ENCODE measurements at regions not wholly inside any gene's neighbourhood (a gene's known extent, or its start where the extent isn't known, plus 50 kb on each side); places are given as distances from the start of the nearest gene placed in this dataset.

- no peak for DNase-seq (ENCODE audit: insufficient read length, low spot score)
- FAIRE-seq: no peak
- TF ChIP-seq POLR2A (IDR thresholded peaks at IDR 0.05; ENCODE audit: low read depth, low read length): no peak
These were observed 101.0 kb upstream of the PRNP start for GRCh38 chr20:4585104-4585753.

- DNase-seq (ENCODE audit: insufficient read length, low spot score): no peak
- TF ChIP-seq POLR2A (IDR thresholded peaks at IDR 0.05; ENCODE audit: low read depth, low read length): no peak
- FAIRE-seq: no peak
These were observed 101.7 kb upstream of the PRNP start for GRCh38 chr20:4584510-4584909.

- FAIRE-seq (no peak), DNase-seq (ENCODE audit: insufficient read length, low spot score) (no peak)
- TF ChIP-seq POLR2A (IDR thresholded peaks at IDR 0.05; ENCODE audit: low read depth, low read length): no peak
These were observed 104.4 kb upstream of the PRNP start for GRCh38 chr20:4581838-4582237.

GRCh38 chr20:4578375-4578774 lies 107.9 kb upstream of the PRNP start:
- no peak for TF ChIP-seq POLR2A (IDR thresholded peaks at IDR 0.05; ENCODE audit: low read depth, low read length)
- DNase-seq (ENCODE audit: insufficient read length, low spot score) (no peak), FAIRE-seq (no peak)

DNA sequence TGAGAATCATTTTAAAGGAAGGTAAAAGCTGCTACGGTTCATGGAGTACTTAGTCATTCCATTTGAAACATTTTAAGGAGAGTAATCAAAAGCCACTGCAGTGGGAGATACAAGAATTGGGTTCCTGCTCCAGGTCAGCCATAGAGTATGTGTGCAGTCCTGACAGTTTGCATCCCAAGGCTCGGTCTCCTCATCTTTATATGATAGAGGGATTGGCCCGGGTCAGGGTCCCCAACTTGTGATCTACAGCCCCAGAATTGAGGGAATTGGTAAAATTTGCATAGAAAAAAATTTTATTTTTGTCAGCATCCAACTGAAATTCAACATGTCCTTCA lies 111.9 kb upstream of the PRNP start:
- TF ChIP-seq POLR2A (IDR thresholded peaks at IDR 0.05; ENCODE audit: low read depth, low read length): no peak
- no peak for FAIRE-seq
- no peak for DNase-seq (ENCODE audit: insufficient read length, low spot score)

- FAIRE-seq: peak; percentile 55
- DNase-seq (ENCODE audit: insufficient read length, low spot score): peak; percentile 38
- no peak for TF ChIP-seq POLR2A (IDR thresholded peaks at IDR 0.05; ENCODE audit: low read depth, low read length)
These were observed 112.5 kb upstream of the PRNP start for GRCh38 chr20:4573564-4574355.

DNA sequence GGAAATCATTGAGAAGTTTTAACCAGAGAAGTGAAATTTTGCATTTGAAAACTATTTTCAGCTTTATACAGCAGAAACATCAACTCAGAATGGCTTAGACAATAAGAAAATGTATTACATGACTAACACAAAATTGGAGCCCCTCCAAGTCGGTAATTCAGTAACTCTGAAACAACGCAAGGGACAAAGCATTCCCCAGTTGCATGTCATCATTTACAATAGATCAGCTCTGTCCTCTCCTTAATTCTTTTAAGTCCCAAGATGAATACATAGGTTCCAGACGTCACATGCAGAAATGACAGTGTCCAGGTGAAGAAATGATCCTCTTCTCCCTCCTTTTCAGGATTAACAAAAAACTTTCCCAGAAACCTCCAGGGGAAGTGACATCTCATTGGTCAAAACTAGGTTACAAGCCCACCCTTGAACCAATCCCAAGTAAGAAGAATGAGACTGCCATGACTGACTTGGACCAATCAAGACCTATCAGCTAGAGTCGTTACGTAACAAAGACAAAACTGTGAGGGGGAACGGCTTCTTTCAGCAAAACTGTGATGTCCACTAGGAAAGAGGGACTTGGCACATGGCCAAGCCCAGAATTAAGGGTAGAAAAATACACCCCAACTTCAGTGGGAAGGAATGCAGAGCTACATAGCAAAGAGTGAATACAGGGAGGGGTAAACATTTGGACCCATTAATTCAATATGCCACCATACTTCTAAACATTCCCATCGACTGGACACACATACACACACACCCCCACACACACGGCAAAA lies 114.3 kb upstream of the PRNP start:
- FAIRE-seq: no peak
- DNase-seq (ENCODE audit: insufficient read length, low spot score): no peak
- no peak for TF ChIP-seq POLR2A (IDR thresholded peaks at IDR 0.05; ENCODE audit: low read depth, low read length)

GRCh38 chr20:4569865-4570264 lies 116.4 kb upstream of the PRNP start:
- DNase-seq (ENCODE audit: insufficient read length, low spot score) (no peak), FAIRE-seq (no peak)
- TF ChIP-seq POLR2A (IDR thresholded peaks at IDR 0.05; ENCODE audit: low read depth, low read length): no peak

GRCh38 chr20:4569092-4569491 lies 117.2 kb upstream of the PRNP start:
- TF ChIP-seq POLR2A (IDR thresholded peaks at IDR 0.05; ENCODE audit: low read depth, low read length): no peak
- FAIRE-seq: no peak
- DNase-seq (ENCODE audit: insufficient read length, low spot score): no peak

GRCh38 chr20:4568361-4568959 lies 117.8 kb upstream of the PRNP start:
- FAIRE-seq (no peak), DNase-seq (ENCODE audit: insufficient read length, low spot score) (no peak)
- no peak for TF ChIP-seq POLR2A (IDR thresholded peaks at IDR 0.05; ENCODE audit: low read depth, low read length)

DNA sequence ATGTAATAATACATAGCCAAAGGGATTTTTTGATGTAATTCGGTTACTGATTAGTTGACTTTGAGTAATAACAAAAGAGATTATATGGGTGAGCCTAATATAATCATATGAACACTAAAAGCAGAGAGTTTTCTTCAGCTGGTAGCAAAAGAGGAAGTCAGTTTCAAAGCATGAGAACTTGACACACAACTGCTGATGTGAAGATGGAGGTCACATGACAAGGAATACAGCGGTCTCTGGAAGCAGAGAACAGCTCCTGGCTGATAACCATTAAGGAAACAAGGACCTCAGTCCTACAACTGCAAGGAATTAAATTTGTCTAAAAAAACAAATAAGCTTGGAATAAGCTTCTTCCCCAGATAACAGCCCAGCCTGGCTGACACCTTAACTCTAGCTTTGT lies 119.1 kb upstream of the PRNP start:
- FAIRE-seq (no peak), DNase-seq (ENCODE audit: insufficient read length, low spot score) (no peak)
- no peak for TF ChIP-seq POLR2A (IDR thresholded peaks at IDR 0.05; ENCODE audit: low read depth, low read length)

DNA sequence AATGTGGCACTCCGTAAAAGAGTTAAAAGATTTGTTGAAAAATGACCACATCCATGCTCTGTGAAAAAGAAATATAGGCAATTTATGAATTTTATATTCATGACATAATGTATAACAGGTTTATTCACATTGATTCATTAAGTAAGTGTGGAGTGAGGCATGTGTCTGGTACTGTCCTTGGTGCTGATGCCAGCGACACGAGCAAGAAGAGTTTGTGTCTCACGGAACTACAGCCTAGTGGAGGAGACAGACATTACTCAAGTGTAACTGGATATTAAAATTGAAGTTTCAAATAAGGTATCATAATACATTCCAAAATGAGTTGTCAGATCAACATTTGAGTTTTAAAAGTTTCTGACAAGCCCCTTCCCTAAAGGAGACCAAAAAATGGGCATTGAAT lies 122.7 kb upstream of the PRNP start:
- FAIRE-seq: peak; percentile 43
- no peak for DNase-seq (ENCODE audit: insufficient read length, low spot score)

DNA sequence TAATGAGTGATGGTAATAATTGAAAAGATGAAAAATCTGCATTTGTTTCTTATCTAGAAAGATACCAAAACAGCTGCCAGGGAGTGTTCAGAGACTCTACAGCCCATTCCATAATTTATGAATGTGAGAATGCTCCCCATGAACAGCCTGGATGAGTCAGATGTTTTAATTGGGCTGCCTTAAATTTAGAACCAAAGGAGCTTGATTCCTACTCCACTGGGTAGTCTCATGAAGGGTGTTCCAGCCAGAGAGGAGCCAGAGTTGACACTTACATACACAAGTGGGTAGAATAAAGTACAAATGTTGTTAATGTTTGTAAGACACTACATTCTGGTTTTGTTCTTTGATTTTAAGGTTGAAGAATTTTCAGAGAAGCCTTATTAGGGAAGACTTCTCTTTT lies 123.2 kb upstream of the PRNP start:
- no peak for FAIRE-seq
- DNase-seq (ENCODE audit: insufficient read length, low spot score): no peak
- TF ChIP-seq POLR2A (IDR thresholded peaks at IDR 0.05; ENCODE audit: low read depth, low read length): no peak

More for the DNA sequence above, 122.7 kb upstream of the PRNP start:
- TF ChIP-seq POLR2A (IDR thresholded peaks at IDR 0.05; ENCODE audit: low read depth, low read length): no peak

DNA sequence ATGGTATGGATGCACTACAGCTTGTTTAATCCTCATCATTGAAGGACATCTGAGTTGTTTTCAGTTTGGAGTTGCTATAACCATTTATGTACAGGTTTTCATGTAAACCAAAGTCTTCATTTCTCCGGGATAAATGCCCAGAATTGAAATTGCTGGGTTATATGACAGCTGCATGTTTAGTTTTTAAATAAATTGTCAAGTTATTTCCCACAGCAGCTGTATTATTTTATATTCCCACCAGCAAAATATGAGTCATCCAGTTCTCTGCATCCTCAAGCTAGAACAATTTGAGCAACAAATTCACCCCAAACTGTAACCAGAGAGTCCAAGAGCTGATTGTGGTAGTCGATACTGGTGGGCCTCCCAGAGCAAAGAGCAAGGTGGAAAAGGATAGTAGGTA lies 125.6 kb upstream of the PRNP start:
- TF ChIP-seq POLR2A (IDR thresholded peaks at IDR 0.05; ENCODE audit: low read depth, low read length): no peak
- FAIRE-seq (no peak), DNase-seq (ENCODE audit: insufficient read length, low spot score) (no peak)
